ENCODE measurements at regions not wholly inside any gene's neighbourhood (a gene's known extent, or its start where the extent isn't known, plus 50 kb on each side); places are given as distances from the start of the nearest gene placed in this dataset.

- DNase-seq (ENCODE audit: low spot score): no peak
- TF ChIP-seq CTCF (IDR thresholded peaks at IDR 0.05): no peak
- Histone ChIP-seq H3K4me3 (no peak overlapping the region), H3K27ac (no peak overlapping the region)
Observed at GRCh38 chr21:24148461-24148860, 1458.8 kb downstream of the MRPL39 start.

- Histone ChIP-seq H3K4me3 (no peak overlapping the region), H3K27ac (no peak overlapping the region)
- DNase-seq (ENCODE audit: low spot score): no peak
- TF ChIP-seq CTCF (IDR thresholded peaks at IDR 0.05): no peak
Observed at GRCh38 chr21:24147674-24148073, 1459.6 kb downstream of the MRPL39 start.

DNA sequence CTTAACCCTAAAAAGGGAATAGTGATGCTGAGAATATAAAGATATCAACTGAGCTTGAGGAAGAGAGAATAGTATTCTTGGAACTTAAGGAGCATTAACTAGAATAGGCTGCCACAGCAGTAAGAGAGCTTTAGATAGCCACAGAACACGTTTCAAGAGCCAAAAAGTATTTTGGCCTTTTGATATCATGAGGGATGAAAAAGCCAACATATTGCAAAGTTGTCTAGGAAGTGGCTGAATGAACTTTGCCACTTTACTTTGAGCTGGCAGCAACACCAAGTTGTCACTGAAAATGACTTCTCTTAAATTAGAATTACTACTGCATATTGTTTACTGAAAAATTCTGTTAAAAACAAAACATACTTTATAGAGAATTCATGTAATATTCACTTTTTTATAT, 1476.2 kb downstream of the MRPL39 start:
- no peak for TF ChIP-seq CTCF (IDR thresholded peaks at IDR 0.05)
- H3K4me3 ChIP-seq: no peak overlapping the region
- no peak for DNase-seq (ENCODE audit: low spot score)

GRCh38 chr21:24127651-24128050, 1479.6 kb downstream of the MRPL39 start:
- Histone ChIP-seq H3K27ac (no peak overlapping the region), H3K4me3 (no peak overlapping the region)
- no peak for TF ChIP-seq CTCF (IDR thresholded peaks at IDR 0.05)
- DNase-seq (ENCODE audit: low spot score): no peak

More for the DNA sequence above, 1476.2 kb downstream of the MRPL39 start:
- H3K27ac ChIP-seq: no peak overlapping the region

GRCh38 chr21:24123785-24124184, 1483.5 kb downstream of the MRPL39 start:
- no peak for DNase-seq (ENCODE audit: low spot score)
- H3K27ac ChIP-seq: no peak overlapping the region
- no peak overlapping the region for H3K4me3 ChIP-seq
- TF ChIP-seq CTCF (IDR thresholded peaks at IDR 0.05): no peak

DNA sequence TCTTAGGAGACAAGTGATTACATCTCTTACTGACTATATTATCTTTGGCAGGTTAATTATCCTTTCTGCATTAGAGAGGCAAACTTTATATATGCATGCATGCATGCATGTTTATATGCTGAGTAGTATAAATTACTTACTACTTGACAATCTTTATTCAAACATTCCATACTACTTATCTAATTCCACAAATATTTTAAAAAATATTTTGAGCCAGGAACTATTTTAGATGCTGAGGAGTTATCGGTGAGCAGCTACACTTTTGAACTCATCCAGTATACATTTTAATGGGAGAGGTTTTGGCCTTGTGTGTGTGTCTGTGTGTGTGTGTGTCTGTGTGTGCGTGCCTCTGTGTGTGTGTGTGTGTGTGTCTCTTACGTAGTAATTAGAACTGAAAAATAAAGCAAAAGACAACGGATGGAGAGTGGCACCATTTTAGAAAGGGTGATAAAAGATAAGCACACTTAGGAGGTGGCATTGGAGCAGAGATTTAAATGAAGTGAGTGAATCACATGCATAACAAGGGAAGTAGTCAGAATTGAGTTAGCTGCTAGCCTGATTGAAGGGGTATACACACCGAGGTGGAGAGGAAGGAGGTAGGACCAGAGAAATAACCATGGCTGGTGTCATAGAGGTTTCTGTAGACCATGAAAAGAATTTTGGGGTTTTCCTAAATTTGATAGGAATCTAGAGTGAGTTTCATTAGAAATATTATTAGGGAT, 1488.4 kb downstream of the MRPL39 start:
- DNase-seq (ENCODE audit: low spot score): no peak
- H3K4me3 ChIP-seq: no peak overlapping the region
- H3K27ac ChIP-seq: no peak overlapping the region
- no peak for TF ChIP-seq CTCF (IDR thresholded peaks at IDR 0.05)

GRCh38 chr21:24115141-24115540, 1492.1 kb downstream of the MRPL39 start:
- DNase-seq (ENCODE audit: low spot score): no peak
- H3K4me3 ChIP-seq: no peak overlapping the region
- no peak overlapping the region for H3K27ac ChIP-seq
- TF ChIP-seq CTCF (IDR thresholded peaks at IDR 0.05): no peak
